KBM-7 (cell line): ENCODE measurements at regions not wholly inside any gene's neighbourhood (a gene's known extent, or its start where the extent isn't known, plus 50 kb on each side); places are given as distances from the start of the nearest gene placed in this dataset.
"Not testable (repeated sequence)": the region's sequence is repeated elsewhere in the genome, so short reads cannot be mapped to it uniquely, and the experiment has no call there.

Source experiments
- DNase-seq: peaks from one replicate; pipeline ENCODE4 v3.0.0-alpha.2; 2015
- in situ Hi-C: fragments of 300-500 bp; cut with MboI; formaldehyde crosslinking; loops from 2 replicates; pipeline ENCODE4 v1.14.3; 2020; ENCODE audit warnings: low sequenced_read_pairs, low pct_unique_long_range_greater_than_20kb, mixed read lengths

DNA sequence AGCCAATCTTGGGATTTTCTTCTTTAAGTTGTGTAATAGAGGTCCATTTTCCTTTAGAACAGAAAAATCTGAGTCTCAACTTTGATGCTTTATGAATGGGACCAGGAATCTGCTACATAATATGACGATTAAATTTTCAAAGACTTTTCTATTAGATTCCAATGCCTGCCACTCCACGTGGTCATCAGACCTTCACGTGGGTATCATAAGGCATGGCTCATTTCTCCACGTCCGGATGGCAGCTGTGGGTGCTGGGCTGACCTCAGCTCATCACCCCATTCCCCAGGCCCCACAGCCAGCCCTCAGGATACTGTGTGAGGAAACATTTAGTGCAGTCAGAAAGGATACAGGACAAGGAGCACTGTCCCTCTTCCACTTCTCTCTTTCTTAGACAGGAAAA, 159.7 kb downstream of the SEMA6D start:
- no peak for DNase-seq
- in situ Hi-C loops, result no loop called here

GRCh38 chr15:47877836-47878235, 160.5 kb downstream of the SEMA6D start:
- no peak for DNase-seq
- in situ Hi-C loops, result no loop called here

DNA sequence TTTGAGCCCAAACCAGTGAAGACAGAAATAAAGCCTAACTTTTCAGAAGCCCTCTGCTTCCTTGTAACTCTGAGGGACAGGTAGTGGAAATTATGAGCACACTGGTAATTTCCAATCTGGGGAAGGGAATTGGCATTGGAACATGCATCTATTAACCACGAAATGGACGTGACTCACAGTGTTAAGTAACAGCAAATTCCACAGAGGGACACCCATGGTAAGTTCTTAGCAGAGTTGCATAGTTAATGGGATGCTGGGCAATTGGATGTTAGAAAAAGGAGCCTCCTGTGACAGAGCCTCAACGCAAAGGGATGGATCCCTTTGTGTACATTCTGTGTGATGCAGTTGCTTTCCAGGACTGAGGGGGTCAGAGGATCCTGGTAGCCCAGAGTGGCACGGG, 168.6 kb downstream of the SEMA6D start:
- DNase-seq, result no peak
- in situ Hi-C loops, result no loop called here

GRCh38 chr15:47887241-47887800, 170.0 kb downstream of the SEMA6D start:
- DNase-seq, result no peak
- in situ Hi-C loops, result no loop called here

DNA sequence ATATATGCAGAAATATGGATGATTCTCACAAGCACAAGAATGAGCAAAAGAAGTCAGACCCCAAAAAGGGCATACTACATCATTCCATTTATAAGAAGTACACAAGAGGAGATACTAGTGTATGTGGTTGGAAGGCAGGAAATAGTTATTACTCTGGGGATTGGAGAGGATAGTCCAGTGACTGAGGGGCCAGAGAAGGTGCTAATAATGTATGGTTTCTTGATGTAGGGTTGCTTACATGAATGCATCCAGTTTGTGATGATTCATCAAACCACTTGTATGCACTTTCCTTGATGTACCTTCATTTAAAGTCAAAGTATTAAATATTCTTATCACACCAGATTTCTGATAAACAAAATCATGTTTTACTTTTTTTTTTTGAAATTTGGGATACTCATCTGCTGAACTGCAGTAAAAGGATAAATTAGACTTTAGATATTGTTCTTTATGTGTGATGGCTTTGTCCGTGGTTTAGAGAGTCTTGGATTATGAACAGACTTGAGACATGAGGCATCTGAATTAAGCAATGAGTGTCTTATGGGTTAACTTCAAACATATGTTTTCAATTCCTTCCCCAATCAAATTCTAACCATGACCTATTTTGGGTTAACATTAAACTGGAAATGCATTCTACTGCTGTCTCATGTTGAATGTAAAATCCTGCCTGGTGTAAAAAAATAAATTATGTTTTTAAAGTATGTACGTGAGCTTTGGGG, 171.2 kb downstream of the SEMA6D start:
- in situ Hi-C loops, result no loop called here

GRCh38 chr15:47890397-47891150, 173.3 kb downstream of the SEMA6D start:
- DNase-seq, result no peak
- in situ Hi-C loops, result no loop called here

More for the DNA sequence above, 171.2 kb downstream of the SEMA6D start:
- DNase-seq, result no peak

- DNase-seq, result no peak
- in situ Hi-C loops, result no loop called here
Observed at GRCh38 chr15:47897525-47897924, 180.2 kb downstream of the SEMA6D start.

DNA sequence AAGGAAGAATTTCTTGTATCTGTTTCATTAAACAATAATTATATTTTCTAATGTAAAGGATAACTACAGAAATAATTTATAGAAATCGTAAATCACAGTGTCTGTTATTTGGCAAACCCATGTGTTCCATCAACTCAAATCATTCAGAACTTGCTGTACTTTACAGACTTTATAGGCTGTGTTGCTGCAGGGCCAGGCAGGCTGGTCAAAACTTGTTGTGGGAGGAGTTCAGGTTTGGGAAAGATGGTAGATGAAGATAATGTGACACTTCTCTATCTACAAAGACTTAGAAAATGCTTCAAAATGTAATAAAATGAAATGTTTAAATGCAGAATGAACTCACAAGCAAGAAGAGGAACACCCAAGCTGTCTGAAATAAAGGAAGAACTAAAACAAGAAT, 183.4 kb downstream of the SEMA6D start:
- in situ Hi-C loops, result no loop called here
- no peak for DNase-seq

- in situ Hi-C loops, result no loop called here
Observed at GRCh38 chr15:47903368-47903767, 186.1 kb downstream of the SEMA6D start.

DNA sequence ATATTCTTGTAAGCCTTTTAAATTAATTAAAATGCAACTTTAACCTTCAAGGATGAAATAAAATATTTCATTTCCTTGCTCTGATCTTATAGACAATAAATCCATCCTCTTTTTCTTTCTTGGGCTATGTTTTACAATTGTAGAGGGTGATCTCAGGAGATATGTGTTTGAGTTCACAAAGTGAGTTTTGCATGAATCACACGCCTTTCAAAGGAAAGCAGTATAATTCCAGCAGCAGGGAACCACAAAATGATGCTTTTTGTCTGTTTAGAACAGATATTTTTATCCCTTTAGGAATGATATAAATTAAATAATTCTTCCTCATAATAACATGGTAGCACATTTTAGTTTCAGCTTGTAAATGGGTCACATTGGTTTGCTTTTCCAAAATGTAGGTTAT, 191.2 kb downstream of the SEMA6D start:
- in situ Hi-C loops, result no loop called here
- DNase-seq, result no peak

More at GRCh38 chr15:47903368-47903767, 186.1 kb downstream of the SEMA6D start:
- no peak for DNase-seq

DNA sequence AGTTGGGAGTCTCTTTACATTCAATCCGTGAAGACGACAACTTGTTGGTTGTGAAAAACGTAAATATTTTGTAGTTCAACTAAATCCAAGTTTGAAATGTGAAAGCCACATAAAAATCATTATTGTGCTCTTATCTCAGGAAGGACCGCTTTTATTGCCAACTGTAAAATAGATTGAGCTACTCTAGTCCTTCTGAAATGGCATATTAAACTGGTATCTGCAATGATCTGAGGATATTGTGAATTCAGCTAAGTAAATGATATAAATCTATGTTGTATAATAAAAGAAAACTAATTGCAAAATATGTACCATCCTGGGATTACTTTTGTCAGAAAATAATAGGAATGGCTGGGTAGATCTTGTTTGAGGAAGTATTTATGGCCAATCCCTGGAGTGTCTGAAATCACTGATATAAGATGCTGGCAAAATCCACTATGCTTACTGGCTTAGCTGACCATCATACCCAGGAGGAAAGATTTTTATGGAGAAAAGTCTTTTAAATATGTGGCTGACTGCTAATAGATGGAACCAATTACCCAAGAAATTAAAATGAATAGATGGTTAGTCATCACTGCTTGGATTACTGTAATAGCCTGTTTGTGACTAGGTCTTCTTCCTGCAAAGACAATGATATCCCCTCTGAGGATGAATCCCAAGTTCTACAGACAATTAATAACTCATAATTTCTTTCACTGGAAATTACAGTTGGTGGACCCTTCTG, 191.8 kb downstream of the SEMA6D start:
- DNase-seq, result no peak
- in situ Hi-C loops, result no loop called here

- DNase-seq, in situ Hi-C loops: not testable (repeated sequence)
Observed at GRCh38 chr15:47912910-47913309, 195.6 kb downstream of the SEMA6D start.

GRCh38 chr15:47917881-47918280, 200.6 kb downstream of the SEMA6D start:
- in situ Hi-C loops, result no loop called here
- no peak for DNase-seq

- in situ Hi-C loops, result no loop called here
- no peak for DNase-seq
Observed at GRCh38 chr15:47918877-47919276, 201.6 kb downstream of the SEMA6D start.

DNA sequence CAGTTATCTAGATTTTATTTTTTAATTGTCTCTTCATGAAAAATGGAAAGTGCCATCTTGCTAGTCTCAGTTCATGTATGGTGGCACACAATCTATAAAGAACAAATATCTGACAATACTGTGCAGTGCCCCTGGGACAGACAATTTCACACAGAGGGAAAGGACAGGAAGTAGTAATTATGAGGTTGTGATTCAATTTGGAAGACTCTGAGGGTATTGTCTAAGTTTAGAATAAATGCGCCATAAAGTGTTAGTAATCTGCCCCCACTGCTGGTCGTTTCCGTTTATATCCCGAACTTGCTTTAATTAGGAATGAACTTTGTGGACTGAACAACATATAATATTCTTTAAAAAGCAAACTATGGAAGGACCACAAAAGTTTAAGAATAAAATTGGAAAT, 196.4 kb upstream of the SLC24A5 start:
- no peak for DNase-seq
- in situ Hi-C loops, result no loop called here

DNA sequence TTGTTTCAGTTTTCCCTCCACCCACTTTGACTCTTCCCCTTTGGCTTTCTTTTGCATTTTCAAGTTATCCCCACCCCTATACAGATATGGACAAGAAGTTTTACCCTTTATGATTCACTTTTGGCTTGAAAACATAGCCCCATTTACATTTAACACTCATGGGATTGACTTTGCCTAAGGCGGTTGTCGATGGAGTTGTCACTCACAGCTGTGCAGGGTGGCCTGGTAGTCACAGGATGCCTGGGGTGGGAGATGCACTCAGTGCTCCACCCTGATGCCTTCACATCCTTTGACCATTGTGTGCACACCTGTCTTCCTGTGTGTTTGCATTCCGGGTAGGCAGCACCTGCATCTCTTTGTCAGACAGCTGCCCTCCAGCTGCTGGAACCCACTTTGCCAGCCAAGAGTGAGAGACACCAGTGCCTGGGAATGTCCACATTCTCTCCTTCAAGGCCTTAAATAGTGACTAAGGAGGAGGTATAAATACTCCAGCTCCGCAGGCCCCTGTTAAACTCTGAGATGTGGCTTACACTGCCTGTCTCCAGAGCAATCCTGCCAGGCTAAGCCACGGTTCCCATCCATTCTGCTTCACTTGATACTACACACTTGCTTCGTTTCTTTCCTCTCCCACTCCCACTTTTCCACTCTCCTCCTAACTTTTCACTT, 191.5 kb upstream of the SLC24A5 start:
- DNase-seq, result no peak
- in situ Hi-C loops, result no loop called here

DNA sequence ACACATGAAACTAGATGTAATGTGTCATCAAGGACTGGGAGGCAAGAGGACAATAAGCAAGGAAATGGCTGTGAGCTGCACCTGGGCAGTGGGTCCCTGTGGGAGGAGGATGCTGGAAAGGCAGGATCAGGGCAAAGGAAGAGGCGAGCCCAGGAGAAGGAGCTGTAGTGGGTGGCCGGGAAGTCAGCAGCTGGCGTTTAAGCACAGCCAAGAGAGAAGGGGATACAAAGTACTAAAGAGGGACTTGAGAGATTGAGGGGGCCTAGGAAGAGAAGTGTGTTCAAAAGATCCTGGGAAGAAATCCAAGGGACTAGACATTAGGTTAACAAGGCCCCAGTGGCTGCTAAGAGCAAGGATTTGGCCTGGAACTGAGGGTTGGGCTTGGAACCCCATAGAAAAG, 188.5 kb upstream of the SLC24A5 start:
- in situ Hi-C loops, result no loop called here

DNA sequence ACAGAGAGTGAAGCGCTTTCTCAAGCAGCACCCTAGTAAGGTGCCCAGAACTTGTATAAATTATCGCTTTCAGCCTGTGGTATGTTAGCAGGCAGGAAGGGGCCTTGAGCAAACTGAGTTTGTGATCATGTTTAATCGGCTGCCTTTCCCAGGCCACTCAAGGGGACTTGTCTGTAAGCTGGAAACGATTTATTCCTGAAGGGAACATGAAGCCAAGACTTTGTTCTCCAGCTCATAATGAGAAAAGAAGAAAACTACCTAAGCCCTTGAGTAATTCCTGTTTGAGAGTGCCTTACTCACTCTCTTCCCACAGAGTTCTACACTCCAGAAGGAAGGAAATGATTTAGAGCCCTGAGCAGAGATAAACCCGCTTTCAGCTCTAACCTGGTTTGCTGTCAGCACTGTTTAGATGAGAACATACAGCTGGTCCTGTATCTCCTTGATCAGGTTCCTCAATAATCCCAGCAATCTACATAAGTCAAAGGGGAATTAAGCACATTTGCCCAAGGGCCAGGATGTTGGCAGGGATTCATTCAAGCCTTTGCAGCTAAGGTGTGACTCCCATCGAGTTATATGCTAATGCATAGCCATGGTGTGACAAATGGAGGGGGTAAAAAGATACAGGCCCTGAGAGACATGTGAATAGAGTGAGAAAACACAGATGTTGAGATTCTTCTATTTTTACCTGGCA, 187.7 kb upstream of the SLC24A5 start:
- no peak for DNase-seq
- in situ Hi-C loops, result no loop called here

More for the DNA sequence above, 188.5 kb upstream of the SLC24A5 start:
- DNase-seq, result no peak

- in situ Hi-C loops, result no loop called here
- no peak for DNase-seq
Observed at GRCh38 chr15:47933865-47934264, 186.9 kb upstream of the SLC24A5 start.
